ENCODE measurements at regions not wholly inside any gene's neighbourhood (a gene's known extent, or its start where the extent isn't known, plus 50 kb on each side); places are given as distances from the start of the nearest gene placed in this dataset.

GRCh38 chrX:2552621-2553201 lies 51.9 kb upstream of the DHRSX start (continued):
- TF ChIP-seq PRDM2 (tag by site-specific recombination; IDR thresholded peaks at IDR 0.05; ENCODE audit: borderline replicate concordance), result no peak
- no peak for TF ChIP-seq BCL11A (tag by site-specific recombination; IDR thresholded peaks at IDR 0.05; ENCODE audit: low read depth)
- TF ChIP-seq ZFP37 (tag by site-specific recombination; IDR thresholded peaks at IDR 0.05), result no peak
- TF ChIP-seq ZNF600 (tag by site-specific recombination; IDR thresholded peaks at IDR 0.05), result no peak
- no peak for TF ChIP-seq ZNF133 (tag by site-specific recombination; IDR thresholded peaks at IDR 0.05)
- 0 out of 2 replicates have a peak, but pooled peaks have one; percentile 14 for TF ChIP-seq ZBTB44 (tag by site-specific recombination; IDR thresholded peaks at IDR 0.05)
- TF ChIP-seq ZNF350 (tag by site-specific recombination; IDR thresholded peaks at IDR 0.05), result no peak
- no peak for TF ChIP-seq SCRT2 (tag by site-specific recombination; IDR thresholded peaks at IDR 0.05)
- no peak for TF ChIP-seq ZNF610 (tag by site-specific recombination; IDR thresholded peaks at IDR 0.05; ENCODE audit: borderline replicate concordance)
- TF ChIP-seq ZNF639 (tag by site-specific recombination; IDR thresholded peaks at IDR 0.05), result no peak
- TF ChIP-seq ZNF112 (tag by site-specific recombination; IDR thresholded peaks at IDR 0.05), result no peak
- no peak for TF ChIP-seq ZNF157 (tag by site-specific recombination; IDR thresholded peaks at IDR 0.05)
- TF ChIP-seq HOXA7 (CRISPR knock-in tag; IDR thresholded peaks at IDR 0.05; ENCODE audit: borderline replicate concordance), result no peak
- no peak for TF ChIP-seq ZNF701 (tag by site-specific recombination; IDR thresholded peaks at IDR 0.05)
- no peak for TF ChIP-seq ZNF280D (tag by site-specific recombination; IDR thresholded peaks at IDR 0.05)
- TF ChIP-seq ZNF664 (tag by site-specific recombination; IDR thresholded peaks at IDR 0.05), result no peak
- TF ChIP-seq OSR2 (tag by site-specific recombination; IDR thresholded peaks at IDR 0.05), result 0 out of 2 replicates have a peak, but pooled peaks have one; percentile 13
- TF ChIP-seq ZNF626 (tag by site-specific recombination; IDR thresholded peaks at IDR 0.05), result no peak
- TF ChIP-seq ZNF704 (tag by site-specific recombination; IDR thresholded peaks at IDR 0.05), result no peak
- no peak for TF ChIP-seq ZNF292 (tag by site-specific recombination; IDR thresholded peaks at IDR 0.05; ENCODE audit: borderline replicate concordance, low read depth)
- no peak for TF ChIP-seq ZNF114 (tag by site-specific recombination; IDR thresholded peaks at IDR 0.05)
- no peak for TF ChIP-seq ZBTB10 (tag by site-specific recombination; IDR thresholded peaks at IDR 0.05)
- no peak for TF ChIP-seq ZNF335 (tag by site-specific recombination; conservative IDR thresholded peaks at IDR 0.05)
- TF ChIP-seq ZNF223 (tag by site-specific recombination; IDR thresholded peaks at IDR 0.05), result no peak
- TF ChIP-seq ZNF19 (tag by site-specific recombination; IDR thresholded peaks at IDR 0.05; ENCODE audit: low read depth), result no peak

Data from HEK293 (cell line).